HG02798 (cell line): ENCODE measurements at regions not wholly inside any gene's neighbourhood (a gene's known extent, or its start where the extent isn't known, plus 50 kb on each side); places are given as distances from the start of the nearest gene placed in this dataset.
"Not testable (repeated sequence)": the region's sequence is repeated elsewhere in the genome, so short reads cannot be mapped to it uniquely, and the experiment has no call there.

Experiments used
- ATAC-seq: cut with Tn5 transposase; IDR thresholded peaks from one replicate; pipeline ENCODE4 v1.9.1; 2021; ENCODE audit warnings: mild to moderate bottlenecking; ENCODE audit not compliant: unreplicated experiment, poor library complexity

GRCh38 chr22:22976033-22976922, 88.7 kb downstream of the IGLL5 start:
- no peak for ATAC-seq

GRCh38 chr22:22977479-22978200, 90.0 kb downstream of the IGLL5 start:
- ATAC-seq: no peak

GRCh38 chr22:22978637-22979036, 91.0 kb downstream of the IGLL5 start:
- ATAC-seq: no peak

- ATAC-seq: no peak
Observed at GRCh38 chr22:22979121-22979724, 91.1 kb upstream of the GNAZ start.

- no peak for ATAC-seq
Observed at GRCh38 chr22:22979954-22980353, 90.4 kb upstream of the GNAZ start.

- ATAC-seq: no peak
Observed at GRCh38 chr22:22981670-22982571, 88.4 kb upstream of the GNAZ start.

- ATAC-seq: no peak
Observed at GRCh38 chr22:22982616-22983015, 87.7 kb upstream of the GNAZ start.

GRCh38 chr22:22983123-22983522, 87.2 kb upstream of the GNAZ start:
- ATAC-seq: no peak

- ATAC-seq: no peak
Observed at GRCh38 chr22:22983816-22984215, 86.5 kb upstream of the GNAZ start.

GRCh38 chr22:22984967-22985366, 85.4 kb upstream of the GNAZ start:
- no peak for ATAC-seq

- no peak for ATAC-seq
Observed at GRCh38 chr22:22986008-22986407, 84.3 kb upstream of the GNAZ start.

- no peak for ATAC-seq
Observed at GRCh38 chr22:22986640-22987039, 83.7 kb upstream of the GNAZ start.

GRCh38 chr22:22988150-22988549, 82.2 kb upstream of the GNAZ start:
- no peak for ATAC-seq

- ATAC-seq: no peak
Observed at GRCh38 chr22:22988785-22989184, 81.5 kb upstream of the GNAZ start.

- ATAC-seq: no peak
Observed at GRCh38 chr22:22989856-22990255, 80.5 kb upstream of the GNAZ start.

- not testable (repeated sequence) for ATAC-seq
Observed at GRCh38 chr22:22990711-22991505, 79.4 kb upstream of the GNAZ start.

GRCh38 chr22:22992474-22992873, 77.8 kb upstream of the GNAZ start:
- ATAC-seq: no peak

GRCh38 chr22:22993184-22993583, 77.1 kb upstream of the GNAZ start:
- no peak for ATAC-seq

GRCh38 chr22:22995166-22995565, 75.2 kb upstream of the GNAZ start:
- no peak for ATAC-seq
